HepG2 (cell line): ENCODE measurements at regions not wholly inside any gene's neighbourhood (a gene's known extent, or its start where the extent isn't known, plus 50 kb on each side); places are given as distances from the start of the nearest gene placed in this dataset.

ENCODE experiments used
- ATAC-seq: fragments of 200-7000 bp; cut with Tn5 transposase; 3 replicates; pipeline ENCODE4 v1.9.1; 2020; ENCODE audit warnings: mild to moderate bottlenecking, moderate library complexity
- BruUV-seq: library from RNA; stranded (reverse); fragments of 400-500 nt; replicated peaks from 2 replicates; lab custom pipeline; 2021; lab: Mats Ljungman, UMichigan
- CTCF ChIA-PET: fragments of 300-600 bp; formaldehyde crosslinking; extraction: SDS; loops from one replicate; lab custom pipeline; 2021; ENCODE audit warnings: low total read pairs, inconsistent platforms, low intra/inter-chr PET ratio; lab: Yijun Ruan, JAX
- POLR2A ChIA-PET: fragments of 350-600 bp; sonication (Branson Sonifier 250); formaldehyde crosslinking; loops from one replicate; lab custom pipeline; 2020; ENCODE audit warnings: antibody characterized with exemption, inconsistent platforms; lab: Yijun Ruan, JAX
- DNase-seq: peaks from one replicate; pipeline ENCODE4 v3.0.0-alpha.2; 2015; ENCODE audit warnings: low spot score
- FAIRE-seq: peaks from 3 replicates; lab custom pipeline; 2011; peaks lifted over from hg19 to GRCh38; lab: Jason Lieb, UNC
- H2AFZ ChIP-seq: one replicate; pipeline ENCODE4 v1.6.1; 2011; ENCODE audit warnings: low read length, inconsistent platforms
- H3K27ac ChIP-seq: fragments of 300-600 bp; 3 replicates; pipeline ENCODE4 v1.8.0; 2011; ENCODE audit warnings: mixed run types, mild to moderate bottlenecking, mixed read lengths, low read length, inconsistent platforms; ENCODE audit not compliant: insufficient read depth; ENCODE audit errors: extremely low read length
- H3K27me3 ChIP-seq, 2 experiments: fragments of 200-600 bp in 1 of 2; 2 replicates in 1 of 2; 3 replicates in 1 of 2; pipeline versions ENCODE4 v1.6.0 to v1.8.0; 2011; ENCODE audit warnings: low read length in 2 of 2, mild to moderate bottlenecking in 2 of 2, moderate library complexity in 2 of 2, inconsistent platforms in 1 of 2; ENCODE audit not compliant: insufficient read depth in 2 of 2, control insufficient read depth in 1 of 2
- H3K36me3 ChIP-seq, 2 experiments: fragments of 200-600 bp in 1 of 2; replicated peaks in 1 of 2; 2 replicates in 1 of 2; 3 replicates in 1 of 2; pipeline versions ENCODE4 v1.5.1 to v1.8.0; 2011; ENCODE audit warnings: low read length in 2 of 2, inconsistent platforms in 1 of 2; ENCODE audit not compliant: insufficient read depth in 2 of 2, control insufficient read depth in 1 of 2
- H3K4me1 ChIP-seq: 2 replicates; pipeline ENCODE4 v1.5.1; 2012; ENCODE audit warnings: low read length, inconsistent platforms; ENCODE audit not compliant: insufficient read depth
- H3K4me2 ChIP-seq: 2 replicates; pipeline ENCODE4 v1.6.0; 2011; ENCODE audit warnings: low read depth, low read length, inconsistent platforms
- H3K4me3 ChIP-seq, 3 experiments: fragments of 200-600 bp in 1 of 3; sonication (generic), shearing (Covaris generic) in 1 of 3; replicated peaks in 1 of 3; 2 replicates each; pipeline ENCODE4 v1.5.1; 2011 to 2016; ENCODE audit warnings: low read length in 3 of 3, inconsistent platforms in 2 of 3, low read depth in 2 of 3, mild to moderate bottlenecking in 2 of 3, control low read depth in 1 of 3, mixed read lengths in 1 of 3; ENCODE audit not compliant: insufficient read depth in 1 of 3
- H3K79me2 ChIP-seq: one replicate; pipeline ENCODE4 v1.6.1; 2011; ENCODE audit warnings: low read length, inconsistent platforms; ENCODE audit not compliant: insufficient read depth
- H3K9ac ChIP-seq: 2 replicates; pipeline ENCODE4 v1.6.0; 2011; ENCODE audit warnings: mild to moderate bottlenecking, low read depth, low read length, inconsistent platforms; ENCODE audit not compliant: insufficient read depth
- H3K9me3 ChIP-seq: 2 replicates; pipeline ENCODE4 v1.5.1; 2012; ENCODE audit warnings: mild to moderate bottlenecking, low read length
- H4K20me1 ChIP-seq: 2 replicates; pipeline ENCODE4 v1.6.0; 2011; ENCODE audit warnings: inconsistent platforms, mild to moderate bottlenecking, low read length, moderate library complexity; ENCODE audit not compliant: insufficient read depth
- SP4 ChIP-seq: sonication (generic); formaldehyde crosslinking; IDR thresholded peaks from 2 replicates; pipeline ENCODE4 v1.8.1; 2023; ENCODE audit warnings: mild to moderate bottlenecking, missing genetic modification reagents
- ZNF136 ChIP-seq: sonication (generic); formaldehyde crosslinking; IDR thresholded peaks from 2 replicates; pipeline ENCODE4 v1.8.1; 2022; ENCODE audit warnings: low read depth, mild to moderate bottlenecking, moderate library complexity, missing genetic modification reagents
- ZNF589 ChIP-seq: sonication (generic); formaldehyde crosslinking; conservative IDR thresholded peaks from 2 replicates; pipeline ENCODE4 v1.8.0; 2022; ENCODE audit warnings: mild to moderate bottlenecking, moderate library complexity, missing genetic modification reagents
- ZNF713 ChIP-seq: sonication (generic); formaldehyde crosslinking; IDR thresholded peaks from 2 replicates; pipeline ENCODE4 v1.4.0; 2020; ENCODE audit warnings: mild to moderate bottlenecking, missing genetic modification reagents
- ZNF766 ChIP-seq: sonication (generic); formaldehyde crosslinking; IDR thresholded peaks from 2 replicates; pipeline ENCODE4 v1.5.0; 2020; ENCODE audit warnings: missing genetic modification reagents, borderline replicate concordance
- ZSCAN22 ChIP-seq: sonication (generic); formaldehyde crosslinking; IDR thresholded peaks from 2 replicates; pipeline ENCODE4 v1.4.0; 2020; ENCODE audit warnings: mild to moderate bottlenecking, missing genetic modification reagents
- WGBS: methylation state at CpG from one replicate; pipeline ENCODE4 v1.1.6; 2017; ENCODE audit warnings: low lambda C conversion rate; 5-methylcytosine and 5-hydroxymethylcytosine counted together
- in situ Hi-C: cut with HindIII; loops from 2 replicates; pipeline ENCODE4 v1.10.0; 2017; ENCODE audit warnings: low pct_unique_long_range_greater_than_20kb; ENCODE audit not compliant: extremely low pct_ligation_motif_present
- intact Hi-C: fragments of 100-400 bp; cut with micrococcal nuclease; formaldehyde crosslinking; loops from one replicate; pipeline ENCODE4 v1.10.0; 2022; ENCODE audit not compliant: unreplicated experiment
- TF ChIP-seq, protein P1 (sequence below): sonication (generic); formaldehyde crosslinking; IDR thresholded peaks from 2 replicates; pipeline ENCODE4 v1.4.0; 2020; ENCODE audit warnings: low read depth, missing genetic modification reagents

DNA sequence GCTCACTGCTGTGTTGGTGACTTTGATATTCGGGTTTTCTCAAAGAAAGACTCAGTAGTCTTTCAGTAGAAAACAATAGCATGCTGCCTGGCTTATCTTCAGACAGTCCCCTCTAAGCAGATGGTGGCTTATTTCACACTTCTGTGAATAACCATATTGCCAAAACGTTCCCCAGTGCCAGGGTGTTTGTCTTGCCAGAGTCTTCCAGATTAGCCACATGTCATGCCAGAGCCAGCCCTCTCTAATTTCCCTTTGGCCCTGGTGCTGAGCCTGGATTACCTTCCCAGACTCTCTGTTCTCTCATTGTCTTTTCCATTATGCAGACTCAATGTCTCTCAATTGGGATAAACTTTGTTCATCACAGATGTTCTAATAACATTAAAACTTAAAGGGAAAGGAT is 488.0 kb upstream of the ATXN8OS start:
- intact Hi-C loops = no loop called here
- DNase-seq = no peak

More for the DNA sequence above, 488.0 kb upstream of the ATXN8OS start:
- Histone ChIP-seq H3K27me3 (no peaks in the 10 kb centered on the region), H3K36me3 (no peaks in the 10 kb centered on the region), H3K4me2 (no peak overlapping the region), H3K79me2 (no peaks in the 10 kb centered on the region), H4K20me1 (no peaks in the 10 kb centered on the region), H2AFZ (no peak overlapping the region), H3K4me1 (no peaks in the 10 kb centered on the region), H3K9me3 (no peaks in the 10 kb centered on the region), H3K4me3 (no peak overlapping the region), H3K27ac (no peak overlapping the region), H3K9ac (no peak overlapping the region)
- 0% methylated on average over 1 of the region's 2 CpGs for WGBS
- POLR2A ChIA-PET = no interaction called here
- FAIRE-seq (no peak), ATAC-seq (no peak)
- CTCF ChIA-PET = no interaction called here
- no peak for TF ChIP-seq ZNF766
- no peak for TF ChIP-seq ZNF713 (CRISPR knock-in tag)
- TF ChIP-seq, protein P1, sequence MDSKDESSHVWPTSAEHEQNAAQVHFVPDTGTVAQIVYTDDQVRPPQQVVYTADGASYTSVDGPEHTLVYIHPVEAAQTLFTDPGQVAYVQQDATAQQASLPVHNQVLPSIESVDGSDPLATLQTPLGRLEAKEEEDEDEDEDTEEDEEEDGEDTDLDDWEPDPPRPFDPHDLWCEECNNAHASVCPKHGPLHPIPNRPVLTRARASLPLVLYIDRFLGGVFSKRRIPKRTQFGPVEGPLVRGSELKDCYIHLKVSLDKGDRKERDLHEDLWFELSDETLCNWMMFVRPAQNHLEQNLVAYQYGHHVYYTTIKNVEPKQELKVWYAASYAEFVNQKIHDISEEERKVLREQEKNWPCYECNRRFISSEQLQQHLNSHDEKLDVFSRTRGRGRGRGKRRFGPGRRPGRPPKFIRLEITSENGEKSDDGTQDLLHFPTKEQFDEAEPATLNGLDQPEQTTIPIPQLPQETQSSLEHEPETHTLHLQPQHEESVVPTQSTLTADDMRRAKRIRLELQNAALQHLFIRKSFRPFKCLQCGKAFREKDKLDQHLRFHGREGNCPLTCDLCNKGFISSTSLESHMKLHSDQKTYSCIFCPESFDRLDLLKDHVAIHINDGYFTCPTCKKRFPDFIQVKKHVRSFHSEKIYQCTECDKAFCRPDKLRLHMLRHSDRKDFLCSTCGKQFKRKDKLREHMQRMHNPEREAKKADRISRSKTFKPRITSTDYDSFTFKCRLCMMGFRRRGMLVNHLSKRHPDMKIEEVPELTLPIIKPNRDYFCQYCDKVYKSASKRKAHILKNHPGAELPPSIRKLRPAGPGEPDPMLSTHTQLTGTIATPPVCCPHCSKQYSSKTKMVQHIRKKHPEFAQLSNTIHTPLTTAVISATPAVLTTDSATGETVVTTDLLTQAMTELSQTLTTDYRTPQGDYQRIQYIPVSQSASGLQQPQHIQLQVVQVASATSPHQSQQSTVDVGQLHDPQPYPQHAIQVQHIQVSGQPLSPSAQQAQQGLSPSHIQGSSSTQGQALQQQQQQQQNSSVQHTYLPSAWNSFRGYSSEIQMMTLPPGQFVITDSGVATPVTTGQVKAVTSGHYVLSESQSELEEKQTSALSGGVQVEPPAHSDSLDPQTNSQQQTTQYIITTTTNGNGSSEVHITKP (CRISPR knock-in tag) = no peak
- TF ChIP-seq ZNF136 (CRISPR knock-in tag) = no peak
- no peak for TF ChIP-seq ZNF589 (CRISPR knock-in tag)
- no peak for TF ChIP-seq SP4 (CRISPR knock-in tag)
- TF ChIP-seq ZSCAN22 (CRISPR knock-in tag) = no peak
- no TSS peak for BruUV-seq
- in situ Hi-C loops = no loop called here
